HG03565 (cell line): ENCODE measurements at regions not wholly inside any gene's neighbourhood (a gene's known extent, or its start where the extent isn't known, plus 50 kb on each side); places are given as distances from the start of the nearest gene placed in this dataset.

Experiments
- ATAC-seq: cut with Tn5 transposase; IDR thresholded peaks from one replicate; pipeline ENCODE4 v1.9.1; 2021; ENCODE audit warnings: mild to moderate bottlenecking, moderate library complexity; ENCODE audit not compliant: unreplicated experiment

GRCh38 chr14:97336179-97336578 lies 539.0 kb downstream of the VRK1 start:
- no peak for ATAC-seq

GRCh38 chr14:97336816-97337215 lies 539.6 kb downstream of the VRK1 start:
- ATAC-seq, result no peak

GRCh38 chr14:97337267-97337666 lies 540.1 kb downstream of the VRK1 start:
- ATAC-seq, result no peak

- ATAC-seq, result no peak
Observed at GRCh38 chr14:97337670-97338069, 540.5 kb downstream of the VRK1 start.

- ATAC-seq, result no peak
Observed at GRCh38 chr14:97344666-97345065, 547.5 kb downstream of the VRK1 start.

- ATAC-seq, result no peak
Observed at GRCh38 chr14:97346675-97347074, 549.5 kb downstream of the VRK1 start.

GRCh38 chr14:97349463-97349862 lies 552.3 kb downstream of the VRK1 start:
- ATAC-seq, result no peak

- ATAC-seq, result no peak
Observed at GRCh38 chr14:97349946-97350345, 552.8 kb downstream of the VRK1 start.

GRCh38 chr14:97350415-97350814 lies 553.2 kb downstream of the VRK1 start:
- ATAC-seq, result no peak

GRCh38 chr14:97350894-97351731 lies 553.9 kb downstream of the VRK1 start:
- ATAC-seq, result no peak

- ATAC-seq, result no peak
Observed at GRCh38 chr14:97353102-97353501, 555.9 kb downstream of the VRK1 start.

- ATAC-seq, result no peak
Observed at GRCh38 chr14:97354119-97354722, 557.0 kb downstream of the VRK1 start.

- no peak for ATAC-seq
Observed at GRCh38 chr14:97359341-97359740, 562.2 kb downstream of the VRK1 start.

GRCh38 chr14:97361181-97361580 lies 564.0 kb downstream of the VRK1 start:
- no peak for ATAC-seq

- no peak for ATAC-seq
Observed at GRCh38 chr14:97361958-97362357, 564.8 kb downstream of the VRK1 start.

- ATAC-seq, result no peak
Observed at GRCh38 chr14:97366400-97366799, 569.2 kb downstream of the VRK1 start.

GRCh38 chr14:97367278-97367677 lies 570.1 kb downstream of the VRK1 start:
- no peak for ATAC-seq

- ATAC-seq, result no peak
Observed at GRCh38 chr14:97368049-97368448, 570.9 kb downstream of the VRK1 start.

- no peak for ATAC-seq
Observed at GRCh38 chr14:97368900-97369564, 571.9 kb downstream of the VRK1 start.

GRCh38 chr14:97369901-97370300 lies 572.7 kb downstream of the VRK1 start:
- ATAC-seq, result no peak

GRCh38 chr14:97376310-97376709 lies 579.1 kb downstream of the VRK1 start:
- ATAC-seq, result no peak

GRCh38 chr14:97377550-97377949 lies 580.4 kb downstream of the VRK1 start:
- ATAC-seq, result no peak
